Ishikawa (cell line): ENCODE measurements at regions not wholly inside any gene's neighbourhood (a gene's known extent, or its start where the extent isn't known, plus 50 kb on each side); places are given as distances from the start of the nearest gene placed in this dataset.

Experiments
- CEBPB ChIP-seq: IDR thresholded peaks from 2 replicates; pipeline ENCODE4 v1.6.1; 2012
- CREB1 ChIP-seq: IDR thresholded peaks from 2 replicates; pipeline ENCODE4 v1.6.1; 2012; ENCODE audit warnings: low read depth
- EGR1 ChIP-seq: IDR thresholded peaks from 2 replicates; pipeline ENCODE4 v1.6.1; 2012
- EP300 ChIP-seq: IDR thresholded peaks from 2 replicates; pipeline ENCODE4 v1.6.1; 2012; ENCODE audit warnings: borderline replicate concordance
- FOXM1 ChIP-seq: IDR thresholded peaks from 2 replicates; pipeline ENCODE4 v1.6.1; 2012; ENCODE audit warnings: low read depth, borderline replicate concordance
- NFIC ChIP-seq: IDR thresholded peaks from 2 replicates; pipeline ENCODE4 v1.6.1; 2012
- RAD21 ChIP-seq: IDR thresholded peaks from 2 replicates; pipeline ENCODE4 v1.6.1; 2012; ENCODE audit warnings: low read depth
- TAF1 ChIP-seq: IDR thresholded peaks from 2 replicates; pipeline ENCODE4 v1.6.1; 2012; ENCODE audit warnings: low read depth, mild to moderate bottlenecking
- YY1 ChIP-seq: IDR thresholded peaks from 2 replicates; pipeline ENCODE4 v1.6.1; 2012; ENCODE audit warnings: low read depth
- ZBTB7A ChIP-seq: IDR thresholded peaks from 2 replicates; pipeline ENCODE4 v1.6.1; 2012; ENCODE audit warnings: low read depth
- TF ChIP-seq, protein P1 (sequence below): IDR thresholded peaks from 2 replicates; pipeline ENCODE4 v1.6.1; 2012; ENCODE audit warnings: low read depth, mild to moderate bottlenecking
- TF ChIP-seq, protein P2 (sequence below): IDR thresholded peaks from 2 replicates; pipeline ENCODE4 v1.6.1; 2012
- TF ChIP-seq, protein P3 (sequence below): IDR thresholded peaks from 2 replicates; pipeline ENCODE4 v1.6.1; 2012

DNA sequence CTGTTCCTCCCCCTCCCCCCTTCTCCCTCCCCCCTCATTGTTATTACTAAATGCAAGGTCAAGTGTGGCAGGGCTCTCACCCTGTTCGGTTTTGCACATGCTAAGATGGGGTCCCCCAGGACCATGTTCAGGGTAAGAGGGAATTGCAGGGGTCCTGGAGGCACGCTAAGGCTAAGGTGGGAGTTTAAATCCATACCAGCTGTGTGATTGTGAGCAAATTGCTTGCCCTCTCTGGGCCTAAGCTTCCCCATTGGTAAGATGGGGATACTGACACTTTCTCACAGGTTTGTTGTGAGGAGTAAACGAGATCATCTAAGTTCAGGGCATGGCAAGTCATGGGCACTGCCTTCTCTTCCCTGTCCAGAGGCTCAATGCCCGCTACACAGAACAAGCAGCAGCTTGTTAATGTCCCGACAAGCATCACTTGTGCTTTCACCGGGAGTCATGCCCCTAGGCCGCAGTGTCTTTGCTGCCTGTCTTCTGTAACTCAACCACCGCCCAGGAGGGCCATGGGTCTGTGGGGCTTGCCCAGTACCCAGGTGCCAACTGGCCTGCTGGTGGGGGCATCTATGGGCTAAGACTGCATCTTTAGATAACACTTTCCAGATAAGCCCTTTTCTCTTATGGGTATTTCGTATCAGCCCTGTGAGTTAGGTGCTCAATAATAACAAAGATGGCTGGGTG is 279.1 kb downstream of the MYCN start:
- TF ChIP-seq EP300: no peak
- TF ChIP-seq, protein P1, sequence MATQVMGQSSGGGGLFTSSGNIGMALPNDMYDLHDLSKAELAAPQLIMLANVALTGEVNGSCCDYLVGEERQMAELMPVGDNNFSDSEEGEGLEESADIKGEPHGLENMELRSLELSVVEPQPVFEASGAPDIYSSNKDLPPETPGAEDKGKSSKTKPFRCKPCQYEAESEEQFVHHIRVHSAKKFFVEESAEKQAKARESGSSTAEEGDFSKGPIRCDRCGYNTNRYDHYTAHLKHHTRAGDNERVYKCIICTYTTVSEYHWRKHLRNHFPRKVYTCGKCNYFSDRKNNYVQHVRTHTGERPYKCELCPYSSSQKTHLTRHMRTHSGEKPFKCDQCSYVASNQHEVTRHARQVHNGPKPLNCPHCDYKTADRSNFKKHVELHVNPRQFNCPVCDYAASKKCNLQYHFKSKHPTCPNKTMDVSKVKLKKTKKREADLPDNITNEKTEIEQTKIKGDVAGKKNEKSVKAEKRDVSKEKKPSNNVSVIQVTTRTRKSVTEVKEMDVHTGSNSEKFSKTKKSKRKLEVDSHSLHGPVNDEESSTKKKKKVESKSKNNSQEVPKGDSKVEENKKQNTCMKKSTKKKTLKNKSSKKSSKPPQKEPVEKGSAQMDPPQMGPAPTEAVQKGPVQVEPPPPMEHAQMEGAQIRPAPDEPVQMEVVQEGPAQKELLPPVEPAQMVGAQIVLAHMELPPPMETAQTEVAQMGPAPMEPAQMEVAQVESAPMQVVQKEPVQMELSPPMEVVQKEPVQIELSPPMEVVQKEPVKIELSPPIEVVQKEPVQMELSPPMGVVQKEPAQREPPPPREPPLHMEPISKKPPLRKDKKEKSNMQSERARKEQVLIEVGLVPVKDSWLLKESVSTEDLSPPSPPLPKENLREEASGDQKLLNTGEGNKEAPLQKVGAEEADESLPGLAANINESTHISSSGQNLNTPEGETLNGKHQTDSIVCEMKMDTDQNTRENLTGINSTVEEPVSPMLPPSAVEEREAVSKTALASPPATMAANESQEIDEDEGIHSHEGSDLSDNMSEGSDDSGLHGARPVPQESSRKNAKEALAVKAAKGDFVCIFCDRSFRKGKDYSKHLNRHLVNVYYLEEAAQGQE: no peak
- TF ChIP-seq RAD21: no peak
- no peak for TF ChIP-seq CEBPB
- no peak for TF ChIP-seq CREB1
- no peak for TF ChIP-seq FOXM1
- TF ChIP-seq, protein P2, sequence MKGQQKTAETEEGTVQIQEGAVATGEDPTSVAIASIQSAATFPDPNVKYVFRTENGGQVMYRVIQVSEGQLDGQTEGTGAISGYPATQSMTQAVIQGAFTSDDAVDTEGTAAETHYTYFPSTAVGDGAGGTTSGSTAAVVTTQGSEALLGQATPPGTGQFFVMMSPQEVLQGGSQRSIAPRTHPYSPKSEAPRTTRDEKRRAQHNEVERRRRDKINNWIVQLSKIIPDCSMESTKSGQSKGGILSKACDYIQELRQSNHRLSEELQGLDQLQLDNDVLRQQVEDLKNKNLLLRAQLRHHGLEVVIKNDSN: no peak
- TF ChIP-seq EGR1: no peak
- TF ChIP-seq, protein P3, sequence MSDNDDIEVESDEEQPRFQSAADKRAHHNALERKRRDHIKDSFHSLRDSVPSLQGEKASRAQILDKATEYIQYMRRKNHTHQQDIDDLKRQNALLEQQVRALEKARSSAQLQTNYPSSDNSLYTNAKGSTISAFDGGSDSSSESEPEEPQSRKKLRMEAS: no peak
- TF ChIP-seq TAF1: no peak
- no peak for TF ChIP-seq NFIC
- no peak for TF ChIP-seq ZBTB7A
- TF ChIP-seq YY1: no peak
